ENCODE measurements at regions not wholly inside any gene's neighbourhood (a gene's known extent, or its start where the extent isn't known, plus 50 kb on each side); places are given as distances from the start of the nearest gene placed in this dataset.

GRCh38 chr6:81822568-81822967 lies 70.1 kb upstream of the TENT5A start:
- POLR2A ChIA-PET: no interaction called here
- Histone ChIP-seq H3K27me3 (ENCODE audit: control insufficient read depth, insufficient read depth, low read length) (no peaks in the 10 kb centered on the region), H3K4me3 (ENCODE audit: low read depth, low read length) (no peak overlapping the region), H3K36me3 (ENCODE audit: control insufficient read depth, insufficient read depth, low read length) (no peaks in the 10 kb centered on the region)
- CTCF ChIA-PET: no interaction called here
- no peak for DNase-seq (ENCODE audit: low read depth)
- TF ChIP-seq CTCF (IDR thresholded peaks at IDR 0.05; ENCODE audit: insufficient read depth, low read depth, low read length): no peak

GRCh38 chr6:81821449-81821848 lies 69.0 kb upstream of the TENT5A start:
- Histone ChIP-seq H3K27me3 (ENCODE audit: control insufficient read depth, insufficient read depth, low read length) (no peaks in the 10 kb centered on the region), H3K4me3 (ENCODE audit: low read depth, low read length) (no peak overlapping the region), H3K36me3 (ENCODE audit: control insufficient read depth, insufficient read depth, low read length) (no peaks in the 10 kb centered on the region)
- DNase-seq (ENCODE audit: low read depth): no peak
- POLR2A ChIA-PET: no interaction called here
- CTCF ChIA-PET: interaction anchor here (0.6 kb wide), 1 partner anchor 18 kb away, joined by 3 read pairs; no protein-coding TSS in a partner anchor
- TF ChIP-seq CTCF (IDR thresholded peaks at IDR 0.05; ENCODE audit: insufficient read depth, low read depth, low read length): no peak

GRCh38 chr6:81820980-81821379 lies 68.5 kb upstream of the TENT5A start:
- H3K4me3 ChIP-seq (ENCODE audit: low read depth, low read length): no peak overlapping the region
- no peak for DNase-seq (ENCODE audit: low read depth)
- no peaks in the 10 kb centered on the region for H3K27me3 ChIP-seq (ENCODE audit: control insufficient read depth, insufficient read depth, low read length)
- POLR2A ChIA-PET: no interaction called here
- CTCF ChIA-PET: interaction anchor here (0.6 kb wide), 1 partner anchor 18 kb away, joined by 3 read pairs; no protein-coding TSS in a partner anchor
- H3K36me3 ChIP-seq (ENCODE audit: control insufficient read depth, insufficient read depth, low read length): no peaks in the 10 kb centered on the region
- no peak for TF ChIP-seq CTCF (IDR thresholded peaks at IDR 0.05; ENCODE audit: insufficient read depth, low read depth, low read length)

- POLR2A ChIA-PET: interaction anchor here (0.7 kb wide), 1 partner anchor 44 kb away, joined by 4 read pairs; no protein-coding TSS in a partner anchor
- CTCF ChIA-PET: interaction anchor here (0.6 to 0.8 kb wide), 2 partner anchors 38 to 45 kb away, joined by 3 read pairs; no protein-coding TSS in a partner anchor
These were observed 67.9 kb upstream of the TENT5A start for GRCh38 chr6:81820422-81820821.

GRCh38 chr6:81819767-81820166 lies 67.3 kb upstream of the TENT5A start:
- ChIA-PET CTCF (interaction anchor here (0.6 to 1.1 kb wide), 3 partner anchors 10 to 44 kb away, joined by 3 read pairs; no protein-coding TSS in a partner anchor), POLR2A (interaction anchor here (0.7 kb wide), 1 partner anchor 45 kb away, joined by 4 read pairs; no protein-coding TSS in a partner anchor)
- Histone ChIP-seq H3K36me3 (ENCODE audit: control insufficient read depth, insufficient read depth, low read length) (no peaks in the 10 kb centered on the region), H3K27me3 (ENCODE audit: control insufficient read depth, insufficient read depth, low read length) (no peaks in the 10 kb centered on the region), H3K4me3 (ENCODE audit: low read depth, low read length) (no peak overlapping the region)
- no peak for DNase-seq (ENCODE audit: low read depth)
- TF ChIP-seq CTCF (IDR thresholded peaks at IDR 0.05; ENCODE audit: insufficient read depth, low read depth, low read length): no peak

More at GRCh38 chr6:81820422-81820821, 67.9 kb upstream of the TENT5A start:
- no peaks in the 10 kb centered on the region for H3K27me3 ChIP-seq (ENCODE audit: control insufficient read depth, insufficient read depth, low read length)
- no peak for DNase-seq (ENCODE audit: low read depth)
- TF ChIP-seq CTCF (IDR thresholded peaks at IDR 0.05; ENCODE audit: insufficient read depth, low read depth, low read length): no peak
- H3K4me3 ChIP-seq (ENCODE audit: low read depth, low read length): no peak overlapping the region
- H3K36me3 ChIP-seq (ENCODE audit: control insufficient read depth, insufficient read depth, low read length): no peaks in the 10 kb centered on the region
